ENCODE measurements at regions not wholly inside any gene's neighbourhood (a gene's known extent, or its start where the extent isn't known, plus 50 kb on each side); places are given as distances from the start of the nearest gene placed in this dataset.

DNA sequence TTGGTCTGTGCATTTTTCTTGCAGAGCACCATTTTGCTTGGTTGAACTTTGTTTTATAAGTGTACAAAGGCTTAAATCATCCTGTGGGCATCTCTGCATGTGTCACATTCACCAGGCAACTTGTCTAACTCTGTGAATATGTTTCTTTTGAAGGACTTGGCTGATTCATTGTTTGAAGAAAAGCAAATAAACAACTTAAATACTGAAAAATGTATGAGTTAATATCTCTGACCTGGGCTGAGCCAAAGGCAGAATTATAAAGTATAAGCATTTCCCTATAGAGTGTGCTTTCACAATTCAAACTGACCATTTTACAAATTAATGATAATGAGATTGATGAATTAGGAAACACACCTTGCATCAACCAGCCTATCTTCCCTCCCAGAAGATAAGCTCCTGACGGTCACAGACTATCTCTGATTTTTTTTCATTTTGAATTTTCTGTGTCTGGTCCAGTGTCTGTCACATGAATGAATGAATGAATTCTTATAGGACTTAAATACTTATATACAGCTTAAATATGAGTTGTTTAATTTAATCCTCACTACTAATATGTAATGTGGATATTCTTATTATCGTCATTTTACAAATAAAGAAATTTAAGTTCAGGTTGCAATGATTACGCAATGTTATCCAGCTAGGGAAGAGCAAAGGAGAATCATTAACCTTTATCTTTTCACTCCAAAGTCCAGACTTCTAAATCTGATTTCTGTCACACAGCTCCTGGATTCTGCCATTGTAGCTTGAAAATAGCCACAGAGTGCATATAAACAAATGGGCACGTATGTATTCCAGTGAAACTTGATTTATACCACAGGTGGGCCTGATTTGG is 182.0 kb upstream of the PHYHIPL start:
- H3K27ac ChIP-seq (ENCODE audit: low read depth in 1 of 2, low read length in 2 of 2): no peak overlapping the region
- H3K4me3 ChIP-seq (ENCODE audit: low read length in 2 of 2): no peak overlapping the region
- H3K4me1 ChIP-seq (ENCODE audit: control insufficient read depth in 1 of 2, insufficient read depth in 2 of 2, low read length in 2 of 2): peaks cover 0 to 4% of the 10 kb centered on the region in 2 donors
- 88 to 91% methylated on average over 4 of the region's 4 CpGs for WGBS, 2 donors
- intact Hi-C loops (cut with DNase I): loop anchor here (5.0 kb wide), 2 partner anchors 83 to 93 kb away; no protein-coding TSS in a partner anchor
- no peaks in the 10 kb centered on the region for H3K27me3 ChIP-seq (ENCODE audit: control insufficient read depth in 1 of 2, insufficient read depth in 2 of 2, low read length in 1 of 2)
- no peak for ATAC-seq (ENCODE audit: low FRiP score)
- no peaks in the 10 kb centered on the region for H3K36me3 ChIP-seq (ENCODE audit: control insufficient read depth in 1 of 2, insufficient read depth in 2 of 2, low read length in 1 of 2)
- no peaks in the 10 kb centered on the region for H3K9me3 ChIP-seq (ENCODE audit: control insufficient read depth, low read length)
- no peak for DNase-seq

DNA sequence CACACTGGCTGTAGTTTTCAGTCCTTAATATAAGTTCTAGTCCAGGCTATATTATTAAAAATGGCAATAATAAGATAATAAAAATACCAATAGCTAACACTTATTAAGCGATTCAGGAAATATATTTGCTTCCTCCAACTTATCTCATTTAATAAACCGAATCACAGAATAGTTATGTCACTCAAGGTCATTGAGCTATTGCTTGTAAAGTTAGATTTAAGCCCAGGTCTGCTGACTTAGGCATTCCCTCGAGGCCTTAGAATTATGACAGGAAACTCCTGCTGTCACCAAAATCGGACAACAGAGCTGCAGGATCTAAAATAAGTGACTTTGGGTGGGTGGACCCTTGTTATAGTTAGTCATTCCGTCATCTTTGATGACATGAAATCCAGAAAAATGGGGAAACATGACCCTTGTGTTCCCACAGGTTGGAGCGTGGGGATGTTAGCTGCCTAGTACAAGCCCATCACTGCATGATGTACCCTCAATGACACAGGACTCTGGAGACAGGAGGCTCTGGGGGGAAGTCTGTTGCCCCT is 181.3 kb upstream of the PHYHIPL start:
- intact Hi-C loops (cut with DNase I): loop anchor here (5.0 kb wide), 2 partner anchors 82 to 92 kb away; no protein-coding TSS in a partner anchor
- no peak overlapping the region for H3K4me3 ChIP-seq (ENCODE audit: low read length in 2 of 2)
- peaks cover 0 to 4% of the 10 kb centered on the region in 2 donors for H3K4me1 ChIP-seq (ENCODE audit: control insufficient read depth in 1 of 2, insufficient read depth in 2 of 2, low read length in 2 of 2)
- no peak for ATAC-seq (ENCODE audit: low FRiP score)
- DNase-seq: no peak
- no peak overlapping the region for H3K27ac ChIP-seq (ENCODE audit: low read depth in 1 of 2, low read length in 2 of 2)
- 50 to 52% methylated on average over 6 of the region's 6 CpGs for WGBS, 2 donors
- no peaks in the 10 kb centered on the region for H3K36me3 ChIP-seq (ENCODE audit: control insufficient read depth in 1 of 2, insufficient read depth in 2 of 2, low read length in 1 of 2)
- no peaks in the 10 kb centered on the region for H3K9me3 ChIP-seq (ENCODE audit: control insufficient read depth, low read length)
- H3K27me3 ChIP-seq (ENCODE audit: control insufficient read depth in 1 of 2, insufficient read depth in 2 of 2, low read length in 1 of 2): no peaks in the 10 kb centered on the region

DNA sequence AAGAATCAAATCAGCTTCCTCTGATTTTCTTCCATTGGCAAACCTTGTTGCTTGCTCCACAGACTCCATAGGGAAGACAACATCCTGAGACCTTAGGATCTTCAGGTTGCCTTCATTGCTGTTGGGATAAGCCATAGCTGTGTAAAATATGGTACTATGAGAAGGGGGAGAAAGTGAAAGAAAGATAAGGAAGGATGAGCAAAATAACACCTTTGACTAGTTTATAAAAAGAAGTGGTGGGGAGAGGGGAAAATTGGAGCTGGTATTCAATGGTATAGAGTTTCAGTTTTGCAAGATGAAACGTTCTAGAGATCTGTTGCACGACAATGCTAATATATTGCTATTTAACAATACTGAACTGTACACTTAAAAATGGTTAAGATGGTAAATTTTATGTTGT is 180.4 kb upstream of the PHYHIPL start:
- ATAC-seq (ENCODE audit: low FRiP score) (no peak), DNase-seq (no peak)
- intact Hi-C loops (cut with DNase I): loop anchor here (5.0 kb wide), 2 partner anchors 81 to 91 kb away; no protein-coding TSS in a partner anchor
- Histone ChIP-seq H3K9me3 (ENCODE audit: control insufficient read depth, low read length) (no peaks in the 10 kb centered on the region), H3K27ac (ENCODE audit: low read depth in 1 of 2, low read length in 2 of 2) (no peak overlapping the region), H3K27me3 (ENCODE audit: control insufficient read depth in 1 of 2, insufficient read depth in 2 of 2, low read length in 1 of 2) (no peaks in the 10 kb centered on the region), H3K4me1 (ENCODE audit: control insufficient read depth in 1 of 2, insufficient read depth in 2 of 2, low read length in 2 of 2) (peaks cover 0 to 4% of the 10 kb centered on the region in 2 donors), H3K36me3 (ENCODE audit: control insufficient read depth in 1 of 2, insufficient read depth in 2 of 2, low read length in 1 of 2) (no peaks in the 10 kb centered on the region), H3K4me3 (ENCODE audit: low read length in 2 of 2) (no peak overlapping the region)
- 98 to 100% methylated on average over 2 of the region's 2 CpGs for WGBS, 2 donors

DNA sequence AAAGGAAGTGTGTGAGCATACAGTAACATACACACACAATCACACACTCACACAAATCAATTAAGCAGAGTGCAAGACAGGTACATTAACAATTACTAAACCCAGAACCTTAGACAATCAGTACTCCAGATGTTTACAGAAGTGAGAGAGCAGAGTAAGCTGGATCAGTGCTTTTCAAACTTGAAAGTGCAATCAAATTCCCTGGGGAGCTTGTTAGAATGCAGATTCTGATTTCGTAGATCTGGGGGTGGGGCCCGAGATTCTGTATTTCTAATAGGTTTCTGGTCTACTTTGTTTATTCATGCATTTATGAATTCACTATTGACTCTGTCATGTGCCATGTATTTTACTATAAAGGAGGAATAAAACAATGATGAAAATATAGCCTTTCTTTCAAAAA is 179.6 kb upstream of the PHYHIPL start:
- DNase-seq (no peak), ATAC-seq (ENCODE audit: low FRiP score) (no peak)
- H3K27ac ChIP-seq (ENCODE audit: low read depth in 1 of 2, low read length in 2 of 2): peak overlapping the region in 1 of 2 donors; percentile 23
- intact Hi-C loops (cut with DNase I): loop anchor here (5.0 kb wide), 2 partner anchors 80 to 90 kb away; no protein-coding TSS in a partner anchor
- H3K4me1 ChIP-seq (ENCODE audit: control insufficient read depth in 1 of 2, insufficient read depth in 2 of 2, low read length in 2 of 2): peaks cover 0 to 4% of the 10 kb centered on the region in 2 donors
- H3K36me3 ChIP-seq (ENCODE audit: control insufficient read depth in 1 of 2, insufficient read depth in 2 of 2, low read length in 1 of 2): no peaks in the 10 kb centered on the region
- H3K27me3 ChIP-seq (ENCODE audit: control insufficient read depth in 1 of 2, insufficient read depth in 2 of 2, low read length in 1 of 2): no peaks in the 10 kb centered on the region
- H3K9me3 ChIP-seq (ENCODE audit: control insufficient read depth, low read length): no peaks in the 10 kb centered on the region
- 94 to 95% methylated on average over 2 of the region's 2 CpGs for WGBS, 2 donors
- H3K4me3 ChIP-seq (ENCODE audit: low read length in 2 of 2): no peak overlapping the region

DNA sequence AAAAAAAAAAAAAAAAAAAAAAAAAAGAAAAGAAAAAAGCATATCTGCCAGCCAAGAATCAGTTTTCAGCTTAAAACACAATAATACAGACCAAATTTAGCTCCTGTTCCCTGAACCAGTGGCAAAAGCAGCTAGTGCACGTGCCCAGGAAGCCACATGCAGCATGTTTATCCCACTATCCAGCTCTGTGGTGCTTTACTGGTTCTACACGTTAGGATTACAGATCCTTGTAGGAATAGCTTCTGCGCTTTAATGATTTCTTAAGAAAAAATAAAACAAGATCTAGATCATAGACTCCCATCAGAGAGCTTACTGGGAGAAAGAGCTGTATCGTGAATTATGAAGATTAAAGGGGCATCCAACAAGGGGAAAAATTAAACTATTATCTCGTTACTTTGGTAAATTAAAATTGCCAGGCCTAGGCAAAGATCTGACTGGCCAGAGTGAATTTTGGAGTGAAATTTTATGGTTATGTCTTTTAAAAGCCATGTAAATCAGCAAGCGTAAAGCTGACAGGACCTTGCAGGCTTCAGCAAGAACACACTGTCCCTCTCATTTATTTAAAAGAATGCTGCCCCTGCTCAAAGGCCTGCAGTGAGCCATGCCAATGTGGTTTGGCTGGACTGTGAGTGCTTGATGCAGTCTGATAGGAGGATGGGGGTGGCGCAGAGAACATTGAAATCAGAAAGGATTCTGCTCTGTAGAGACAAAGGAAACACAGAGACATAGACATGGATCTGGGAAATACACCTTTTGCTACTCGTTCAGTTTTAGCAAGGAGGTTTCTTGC is 177.3 kb upstream of the PHYHIPL start:
- no peaks in the 10 kb centered on the region for H3K36me3 ChIP-seq (ENCODE audit: control insufficient read depth in 1 of 2, insufficient read depth in 2 of 2, low read length in 1 of 2)
- no peak overlapping the region for H3K4me3 ChIP-seq (ENCODE audit: low read length in 2 of 2)
- ATAC-seq (ENCODE audit: low FRiP score) (peak; percentile 91), DNase-seq (peak; percentile 80 to 82)
- H3K27me3 ChIP-seq (ENCODE audit: control insufficient read depth in 1 of 2, insufficient read depth in 2 of 2, low read length in 1 of 2): no peaks in the 10 kb centered on the region
- 11 to 12% methylated on average over 8 of the region's 8 CpGs for WGBS, 2 donors
- intact Hi-C loops (cut with DNase I): loop anchor here (5.0 kb wide), 2 partner anchors 78 to 88 kb away; no protein-coding TSS in a partner anchor
- no peaks in the 10 kb centered on the region for H3K9me3 ChIP-seq (ENCODE audit: control insufficient read depth, low read length)
- H3K27ac ChIP-seq (ENCODE audit: low read depth in 1 of 2, low read length in 2 of 2): peak overlapping the region; percentile 50 to 70
- H3K4me1 ChIP-seq (ENCODE audit: control insufficient read depth in 1 of 2, insufficient read depth in 2 of 2, low read length in 2 of 2): peaks cover 0 to 7% of the 10 kb centered on the region in 2 donors

DNA sequence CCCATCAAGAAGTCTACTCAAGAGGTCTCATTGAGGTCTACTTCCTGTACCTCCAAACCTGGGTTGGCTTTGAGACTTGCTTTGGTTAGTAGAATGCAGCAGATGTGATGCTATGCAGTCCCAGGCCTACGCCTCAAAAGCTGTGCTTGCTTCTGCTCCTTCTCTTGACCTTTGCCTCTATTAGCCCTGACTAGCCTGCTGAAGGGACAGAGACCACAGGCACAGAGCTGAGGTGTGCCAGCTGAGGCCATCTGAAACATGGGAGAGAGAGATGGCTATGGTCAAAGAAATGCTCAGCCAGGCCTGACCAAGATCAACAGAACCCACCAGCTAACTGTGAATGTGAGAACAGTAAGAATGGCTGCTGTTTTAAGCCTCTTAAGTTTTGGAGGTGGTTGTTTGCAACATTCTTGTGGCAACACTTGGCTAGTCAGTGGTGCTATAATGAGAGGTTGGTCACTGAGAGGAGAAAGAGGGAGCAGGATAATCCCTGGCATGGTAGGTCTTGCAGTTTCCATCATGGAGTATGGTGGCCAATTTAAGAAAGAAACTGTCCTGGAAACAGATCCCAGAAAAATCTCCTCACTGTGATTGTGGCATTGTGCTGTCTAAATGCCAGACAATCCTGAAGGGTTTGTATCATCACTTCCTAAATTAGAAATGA is 176.1 kb upstream of the PHYHIPL start:
- 93 to 100% methylated on average over 1 of the region's 1 CpG for WGBS, 2 donors

DNA sequence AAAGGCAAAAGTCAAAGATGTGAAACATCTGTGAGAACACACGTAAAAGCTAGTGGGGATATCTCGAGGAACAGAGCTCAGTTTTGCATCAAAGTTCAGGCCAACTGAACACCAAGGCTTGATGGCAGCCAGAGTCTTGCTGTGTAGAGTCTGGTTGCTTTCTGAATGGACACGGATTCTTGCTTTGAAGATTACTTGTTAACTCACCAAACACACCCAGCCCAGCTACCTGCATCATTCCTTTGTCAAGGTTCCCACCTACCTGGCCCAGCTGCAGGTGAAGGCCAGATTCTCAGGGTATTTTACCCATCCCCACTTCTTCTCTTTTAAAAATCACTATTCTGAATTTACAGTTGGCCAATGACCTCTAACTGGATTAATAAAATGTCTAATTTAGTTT is 174.4 kb upstream of the PHYHIPL start:
- WGBS, 2 donors: 89 to 90% methylated on average over 3 of the region's 3 CpGs
- Histone ChIP-seq H3K4me1 (ENCODE audit: control insufficient read depth in 1 of 2, insufficient read depth in 2 of 2, low read length in 2 of 2) (peaks cover 0 to 10% of the 10 kb centered on the region in 2 donors), H3K36me3 (ENCODE audit: control insufficient read depth in 1 of 2, insufficient read depth in 2 of 2, low read length in 1 of 2) (no peaks in the 10 kb centered on the region), H3K27me3 (ENCODE audit: control insufficient read depth in 1 of 2, insufficient read depth in 2 of 2, low read length in 1 of 2) (no peaks in the 10 kb centered on the region), H3K9me3 (ENCODE audit: control insufficient read depth, low read length) (no peaks in the 10 kb centered on the region), H3K4me3 (ENCODE audit: low read length in 2 of 2) (no peak overlapping the region), H3K27ac (ENCODE audit: low read depth in 1 of 2, low read length in 2 of 2) (no peak overlapping the region)
- intact Hi-C loops (cut with DNase I): loop anchor here in 1 of 2 donors (5.0 kb wide), 1 partner anchor 85 kb away; no protein-coding TSS in a partner anchor
- DNase-seq: no peak
- no peak for ATAC-seq (ENCODE audit: low FRiP score)

More for the DNA sequence above, 176.1 kb upstream of the PHYHIPL start:
- intact Hi-C loops (cut with DNase I): loop anchor here in 1 of 2 donors (5.0 kb wide), 1 partner anchor 87 kb away; no protein-coding TSS in a partner anchor
- peak; percentile 17 for ATAC-seq (ENCODE audit: low FRiP score)
- no peaks in the 10 kb centered on the region for H3K9me3 ChIP-seq (ENCODE audit: control insufficient read depth, low read length)
- H3K27me3 ChIP-seq (ENCODE audit: control insufficient read depth in 1 of 2, insufficient read depth in 2 of 2, low read length in 1 of 2): no peaks in the 10 kb centered on the region
- H3K27ac ChIP-seq (ENCODE audit: low read depth in 1 of 2, low read length in 2 of 2): peak overlapping the region; percentile 62 to 87
- DNase-seq: no peak
- H3K36me3 ChIP-seq (ENCODE audit: control insufficient read depth in 1 of 2, insufficient read depth in 2 of 2, low read length in 1 of 2): no peaks in the 10 kb centered on the region
- peak overlapping the region in 1 of 2 donors; percentile 19 for H3K4me3 ChIP-seq (ENCODE audit: low read length in 2 of 2)
- peaks cover 0 to 9% of the 10 kb centered on the region in 2 donors for H3K4me1 ChIP-seq (ENCODE audit: control insufficient read depth in 1 of 2, insufficient read depth in 2 of 2, low read length in 2 of 2)

DNA sequence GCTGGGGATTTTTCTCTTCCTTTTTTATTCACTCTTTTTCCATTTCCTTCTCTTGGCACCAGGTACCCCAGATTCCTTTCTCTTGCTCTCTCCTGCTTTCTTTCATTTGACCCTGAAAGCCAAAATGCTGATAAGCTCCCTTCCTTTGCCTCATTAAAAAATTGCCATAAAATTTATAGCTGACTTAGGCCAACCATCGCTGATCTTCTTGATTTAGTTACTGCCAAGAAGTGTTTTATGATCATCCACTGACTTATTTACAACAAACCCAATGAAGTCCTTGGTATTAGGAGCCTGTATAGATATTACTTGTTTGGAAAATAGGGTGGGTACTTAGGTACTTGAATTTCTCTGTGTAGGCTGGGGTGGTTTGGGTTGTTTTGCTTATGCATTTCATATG is 173.2 kb upstream of the PHYHIPL start:
- no peak overlapping the region for H3K4me3 ChIP-seq (ENCODE audit: low read length in 2 of 2)
- ATAC-seq (ENCODE audit: low FRiP score): no peak

More for the DNA sequence above, 173.2 kb upstream of the PHYHIPL start:
- 10 to 25% methylated on average over 1 of the region's 1 CpG for WGBS, 2 donors
- DNase-seq: no peak
- Histone ChIP-seq H3K36me3 (ENCODE audit: control insufficient read depth in 1 of 2, insufficient read depth in 2 of 2, low read length in 1 of 2) (no peaks in the 10 kb centered on the region), H3K27me3 (ENCODE audit: control insufficient read depth in 1 of 2, insufficient read depth in 2 of 2, low read length in 1 of 2) (no peaks in the 10 kb centered on the region), H3K9me3 (ENCODE audit: control insufficient read depth, low read length) (no peaks in the 10 kb centered on the region), H3K4me1 (ENCODE audit: control insufficient read depth in 1 of 2, insufficient read depth in 2 of 2, low read length in 2 of 2) (peaks cover 2 to 13% of the 10 kb centered on the region in 2 donors), H3K27ac (ENCODE audit: low read depth in 1 of 2, low read length in 2 of 2) (no peak overlapping the region)
- intact Hi-C loops (cut with DNase I): loop anchor here in 1 of 2 donors (5.0 kb wide), 1 partner anchor 84 kb away; no protein-coding TSS in a partner anchor

Measured in aorta (tissue), 5 donors.